Heart left ventricle (tissue), 13 donors: ENCODE measurements at regions not wholly inside any gene's neighbourhood (a gene's known extent, or its start where the extent isn't known, plus 50 kb on each side); places are given as distances from the start of the nearest gene placed in this dataset.

Source experiments
- POLR2A ChIP-seq, 2 donors: fragments of 450-650 bp; IDR thresholded peaks; one replicate each; pipeline ENCODE4 v1.6.1; 2017; ENCODE audit warnings: antibody characterized with exemption in 2 of 2, mild to moderate bottlenecking in 2 of 2, moderate library complexity in 2 of 2
- TF ChIP-seq, protein P1 (sequence below), 12 donors: fragments of 200-600 bp; sonication (generic) in 4 of 12; IDR thresholded peaks; one replicate each; pipeline versions ENCODE4 v1.5.0 to v1.8.0; 2018 to 2022; ENCODE audit warnings: antibody characterized with exemption in 12 of 12, mild to moderate bottlenecking in 5 of 12
- donor health status: ischemic (EF 13 %, LVEDD 7.1; RV severe dilation, severe dysfunction).
- donor health status: DM: no; HTN: yes; CAD: no.
- donor health status: DM: no; HTN: no; CAD: no.
- donor health status: ischemic (EF 25% LVEDD 6.9; RV normal size, moderate dysfunction).
- donor health status: ischemic (EF 25% LVEDD 5.7; RV mildly dilated, moderate dysfunction).
- donor health status: ischemic (EF 35%, LVEDD 5.7; RV mildly dilated, moderate dysfunction).
- donor health status: nonischemic (EF 11% LVEDD 7.7; RV severe dilation, severe dysfunction).
- donor health status: DM: yes; HTN: yes; CAD: no.
- donor health status: PGD.
- donor health status: ischemic (EF 29% LVEDD 5.4; RV normal size, mild dysfunction).
- donor health status: nonischemic (EF 23%, LVEDD 6.1; RV moderate dilation, normal function).

DNA sequence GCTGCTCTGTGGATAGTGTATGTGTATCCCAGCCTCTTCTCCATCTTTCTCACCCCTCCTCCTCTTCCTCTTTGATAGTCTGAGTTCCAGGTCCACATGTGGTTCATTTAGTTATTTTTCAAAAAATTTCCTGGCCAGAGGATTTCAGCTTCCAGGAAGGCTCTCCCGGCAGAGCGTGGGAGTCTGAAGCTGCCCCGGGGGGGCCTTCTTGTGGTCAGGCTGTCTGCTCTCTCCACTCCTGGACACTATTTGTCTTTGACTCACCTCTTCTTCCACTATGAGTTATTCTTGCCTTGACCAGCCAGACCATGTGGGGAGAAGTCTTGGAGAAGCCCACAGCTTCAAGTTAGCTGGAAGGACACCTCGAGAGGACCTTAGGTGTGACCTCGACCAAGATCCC is 258.8 kb downstream of the CDC5L start:
- no peak for TF ChIP-seq POLR2A (IDR thresholded peaks at IDR 0.05)
- TF ChIP-seq, protein P1, sequence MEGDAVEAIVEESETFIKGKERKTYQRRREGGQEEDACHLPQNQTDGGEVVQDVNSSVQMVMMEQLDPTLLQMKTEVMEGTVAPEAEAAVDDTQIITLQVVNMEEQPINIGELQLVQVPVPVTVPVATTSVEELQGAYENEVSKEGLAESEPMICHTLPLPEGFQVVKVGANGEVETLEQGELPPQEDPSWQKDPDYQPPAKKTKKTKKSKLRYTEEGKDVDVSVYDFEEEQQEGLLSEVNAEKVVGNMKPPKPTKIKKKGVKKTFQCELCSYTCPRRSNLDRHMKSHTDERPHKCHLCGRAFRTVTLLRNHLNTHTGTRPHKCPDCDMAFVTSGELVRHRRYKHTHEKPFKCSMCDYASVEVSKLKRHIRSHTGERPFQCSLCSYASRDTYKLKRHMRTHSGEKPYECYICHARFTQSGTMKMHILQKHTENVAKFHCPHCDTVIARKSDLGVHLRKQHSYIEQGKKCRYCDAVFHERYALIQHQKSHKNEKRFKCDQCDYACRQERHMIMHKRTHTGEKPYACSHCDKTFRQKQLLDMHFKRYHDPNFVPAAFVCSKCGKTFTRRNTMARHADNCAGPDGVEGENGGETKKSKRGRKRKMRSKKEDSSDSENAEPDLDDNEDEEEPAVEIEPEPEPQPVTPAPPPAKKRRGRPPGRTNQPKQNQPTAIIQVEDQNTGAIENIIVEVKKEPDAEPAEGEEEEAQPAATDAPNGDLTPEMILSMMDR (IDR thresholded peaks at IDR 0.05) = no peak
